ENCODE measurements at regions not wholly inside any gene's neighbourhood (a gene's known extent, or its start where the extent isn't known, plus 50 kb on each side); places are given as distances from the start of the nearest gene placed in this dataset.

DNA sequence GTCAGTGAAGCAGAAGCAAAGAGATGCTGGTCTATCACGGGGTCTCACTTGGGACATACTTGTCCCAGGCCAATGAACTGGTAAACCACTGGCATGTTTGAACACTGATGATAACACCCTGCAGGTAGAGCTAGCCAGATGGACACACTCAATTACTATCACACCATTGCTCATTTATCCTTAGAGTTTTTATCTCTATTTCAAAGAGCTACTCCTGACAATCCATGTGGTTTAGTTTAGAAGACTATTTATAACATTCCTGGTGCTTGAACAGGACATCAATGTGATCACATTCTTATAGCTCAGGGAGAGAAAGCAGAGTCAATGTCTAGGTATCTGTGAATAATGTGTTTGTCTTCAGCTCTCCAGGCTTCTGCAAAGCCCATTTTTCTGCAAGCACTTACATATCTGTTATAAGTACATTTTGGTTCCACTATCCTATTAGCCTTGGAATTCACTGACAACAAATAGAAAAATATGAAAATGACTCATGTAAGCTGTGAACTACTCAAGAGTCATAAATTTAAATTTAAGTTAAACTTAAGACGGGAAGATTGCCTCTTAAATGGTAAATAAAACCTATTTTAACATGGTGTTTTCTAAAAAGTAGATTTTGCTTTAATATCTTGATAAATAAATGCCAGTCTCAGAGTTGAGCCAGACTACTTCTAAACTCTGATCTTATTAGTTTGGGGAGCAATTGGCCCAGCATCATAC lies 106.7 kb upstream of the MBL2 start:
- DNase-seq (ENCODE audit: low spot score), result no peak

DNA sequence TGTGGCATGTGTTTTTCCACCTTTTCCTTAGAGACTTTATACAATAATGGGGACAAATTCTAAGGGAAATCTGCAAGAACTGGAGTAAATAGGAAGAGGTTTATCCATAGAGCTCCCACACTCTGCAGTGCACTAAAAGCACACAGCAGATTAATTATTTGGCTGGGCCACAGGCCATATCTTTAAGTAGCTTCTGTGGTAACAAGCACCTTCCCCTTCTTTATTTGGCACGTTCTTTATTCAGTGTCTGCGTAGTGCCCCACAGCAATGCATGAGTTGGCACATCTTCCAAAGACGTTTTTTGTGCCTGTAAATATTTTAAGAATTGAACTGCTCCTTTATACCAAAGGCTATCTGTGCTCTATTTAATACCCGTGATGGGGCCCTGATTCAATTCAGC lies 104.9 kb upstream of the MBL2 start:
- no peak for DNase-seq (ENCODE audit: low spot score)

DNA sequence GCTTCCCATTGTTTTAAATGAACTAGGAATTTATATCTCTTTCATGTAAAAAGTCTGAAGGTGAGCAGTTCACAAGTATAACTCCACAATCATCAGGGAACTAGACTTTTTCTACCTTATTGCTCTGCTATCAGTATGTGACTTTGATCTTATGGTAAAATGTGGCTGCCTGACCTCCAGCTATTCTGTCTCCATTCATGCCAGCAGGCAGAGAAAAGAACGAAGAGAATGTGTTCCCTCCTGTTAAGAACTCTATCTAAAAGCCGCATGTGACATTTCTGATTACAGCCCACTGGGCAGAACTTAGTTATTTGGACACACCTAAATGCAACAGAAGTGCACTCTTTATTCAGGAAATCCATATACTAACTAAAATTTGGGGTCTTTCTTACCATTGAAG lies 102.8 kb upstream of the MBL2 start:
- DNase-seq (ENCODE audit: low spot score), result no peak

DNA sequence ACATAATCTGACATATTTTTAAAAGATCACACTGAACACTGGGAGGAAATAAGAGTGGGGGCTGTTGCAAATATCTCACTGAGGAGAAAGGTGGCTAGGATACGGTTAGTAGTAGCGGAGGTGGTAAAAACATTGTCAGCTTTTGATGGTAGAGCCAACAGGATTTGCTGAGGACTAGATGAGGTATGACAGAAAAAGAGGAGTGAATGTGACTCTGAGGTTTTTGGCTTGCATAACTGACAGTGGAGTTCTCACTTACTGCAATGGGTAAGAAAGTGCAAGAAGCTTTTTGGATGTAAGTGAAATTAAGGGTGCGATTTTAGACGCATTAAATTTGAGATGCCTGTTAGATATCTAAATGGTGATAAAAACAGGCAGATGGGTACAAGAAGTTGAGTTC lies 102.0 kb upstream of the MBL2 start:
- no peak for DNase-seq (ENCODE audit: low spot score)

DNA sequence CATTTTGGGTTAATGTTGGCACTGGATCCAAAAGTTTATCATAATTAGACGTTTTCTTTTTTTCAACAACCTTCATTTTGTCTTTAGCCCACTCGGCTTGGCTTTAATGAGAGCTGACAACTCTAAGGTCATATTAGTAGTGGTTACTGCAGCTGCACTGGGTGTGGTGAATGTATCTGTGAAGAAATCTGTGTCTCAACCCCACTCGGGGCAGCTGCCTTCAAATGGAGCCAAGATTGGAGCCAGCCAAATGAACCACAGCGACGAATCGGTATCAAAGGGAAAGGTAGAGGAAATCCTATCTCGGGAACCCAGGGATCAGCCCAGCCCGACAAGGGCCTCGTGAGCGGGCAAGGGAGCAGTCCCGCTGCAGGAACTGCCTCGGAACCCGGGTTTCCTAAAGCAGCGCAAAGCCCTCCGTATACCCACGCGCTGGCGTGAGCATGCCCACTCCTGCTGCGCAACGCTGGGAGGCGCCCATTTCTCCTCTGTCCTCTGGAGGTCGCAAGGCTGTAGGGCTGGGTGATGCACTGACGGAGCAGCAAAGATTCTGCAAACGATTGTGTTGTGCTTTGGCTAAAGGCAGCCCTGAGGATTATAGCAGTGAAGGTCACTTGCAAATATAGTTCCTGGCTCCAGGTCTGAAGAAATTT lies 98.7 kb upstream of the MBL2 start:
- DNase-seq (ENCODE audit: low spot score), result no peak

DNA sequence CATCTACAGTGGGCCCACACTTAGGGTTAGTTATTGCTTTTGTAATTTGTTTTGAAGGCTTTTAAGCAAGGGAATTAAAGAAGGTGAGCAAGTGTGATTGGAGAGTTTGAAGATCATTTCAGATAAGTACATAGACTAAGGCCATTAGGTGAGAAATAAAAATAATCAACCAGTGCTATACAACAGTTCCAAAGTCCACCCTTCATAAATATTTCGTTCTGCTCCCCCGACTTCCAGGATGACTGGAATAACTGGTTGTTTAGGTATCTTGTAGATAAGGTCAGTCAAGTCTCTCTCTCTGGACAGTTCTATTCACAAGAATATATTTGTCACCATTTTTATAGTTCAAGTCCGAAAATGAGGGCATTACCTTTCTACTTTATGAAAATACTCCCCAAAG lies 98.0 kb upstream of the MBL2 start:
- DNase-seq (ENCODE audit: low spot score), result no peak

DNA sequence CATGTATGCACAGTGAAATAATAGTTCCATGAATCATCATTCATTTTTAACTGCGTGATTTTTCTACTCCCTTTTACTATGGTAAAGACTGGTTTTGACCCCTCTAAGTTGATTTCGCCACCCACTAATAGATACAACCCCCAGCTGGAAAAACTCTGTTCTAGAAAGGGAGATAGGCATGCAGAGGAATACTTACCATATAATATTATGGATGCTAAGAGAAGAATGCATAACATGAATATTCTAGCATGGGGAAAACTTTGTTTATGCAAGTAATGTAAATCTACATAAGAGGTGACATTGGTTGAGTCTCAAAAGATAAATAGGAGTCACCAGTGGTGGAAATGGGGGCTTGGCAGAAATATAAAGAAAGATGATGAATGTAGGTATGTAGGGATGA lies 97.3 kb upstream of the MBL2 start:
- no peak for DNase-seq (ENCODE audit: low spot score)

DNA sequence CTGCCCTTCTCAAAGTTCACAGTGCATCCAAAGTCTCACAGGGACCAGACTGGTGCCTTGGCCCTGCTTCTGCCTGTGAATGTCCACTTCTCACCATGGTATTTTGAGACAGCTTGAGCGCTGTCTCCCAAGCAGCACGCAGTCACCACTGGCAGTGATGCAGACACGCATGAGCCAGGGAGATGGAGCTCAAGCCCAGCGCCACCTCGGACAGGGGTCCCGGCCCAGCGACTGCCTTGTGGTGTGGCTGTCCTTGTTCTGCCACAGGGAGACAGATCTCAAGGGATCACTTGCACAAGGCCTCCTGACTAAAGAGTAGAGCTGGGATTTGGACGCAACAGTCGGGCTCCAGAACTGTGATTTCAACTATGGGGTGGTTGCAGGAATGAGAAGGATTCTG lies 92.6 kb upstream of the MBL2 start:
- no peak for DNase-seq (ENCODE audit: low spot score)

DNA sequence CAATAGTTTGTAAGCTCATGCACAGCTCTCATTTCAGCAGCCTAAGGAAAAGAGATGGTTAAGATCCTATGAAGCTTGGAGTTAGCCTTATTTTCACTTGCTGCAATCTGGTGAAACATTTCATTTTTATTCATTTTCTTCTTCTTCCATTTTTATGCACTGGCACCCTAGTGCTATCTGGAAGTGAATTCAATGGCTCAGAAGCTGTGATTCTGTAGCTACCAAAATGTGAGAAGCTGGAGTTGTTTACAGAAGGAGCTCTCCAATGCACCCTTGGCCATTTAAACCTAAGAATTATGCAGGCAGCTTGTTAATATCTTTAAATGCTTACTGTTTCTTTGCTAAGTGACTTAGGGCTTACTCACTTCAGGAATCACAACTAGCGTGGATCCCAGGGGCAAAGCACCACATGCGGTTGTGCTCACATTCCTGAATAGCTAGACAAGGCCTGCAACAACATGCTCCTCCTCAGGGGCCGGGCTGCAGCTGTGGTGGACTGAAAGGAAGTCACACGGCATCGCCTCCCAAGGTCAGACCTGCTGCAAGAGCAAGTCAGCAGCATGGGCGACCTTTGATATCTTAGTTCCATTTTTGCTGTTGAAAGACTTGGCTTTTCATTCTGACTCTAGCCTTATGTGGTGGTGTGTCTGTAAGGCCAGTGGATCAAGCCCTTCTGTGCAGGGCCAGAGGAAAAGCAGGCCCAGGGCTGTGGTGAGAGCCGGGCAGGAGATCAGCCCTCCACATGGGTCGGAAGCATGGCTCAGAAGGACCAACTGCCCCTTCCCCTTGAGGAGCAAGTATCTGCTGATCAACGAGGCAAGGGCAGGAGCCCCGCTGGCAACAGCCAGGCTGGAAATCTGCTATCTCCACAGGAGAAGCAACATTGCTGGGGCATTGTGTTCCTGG lies 91.9 kb upstream of the MBL2 start:
- no peak for DNase-seq (ENCODE audit: low spot score)

DNA sequence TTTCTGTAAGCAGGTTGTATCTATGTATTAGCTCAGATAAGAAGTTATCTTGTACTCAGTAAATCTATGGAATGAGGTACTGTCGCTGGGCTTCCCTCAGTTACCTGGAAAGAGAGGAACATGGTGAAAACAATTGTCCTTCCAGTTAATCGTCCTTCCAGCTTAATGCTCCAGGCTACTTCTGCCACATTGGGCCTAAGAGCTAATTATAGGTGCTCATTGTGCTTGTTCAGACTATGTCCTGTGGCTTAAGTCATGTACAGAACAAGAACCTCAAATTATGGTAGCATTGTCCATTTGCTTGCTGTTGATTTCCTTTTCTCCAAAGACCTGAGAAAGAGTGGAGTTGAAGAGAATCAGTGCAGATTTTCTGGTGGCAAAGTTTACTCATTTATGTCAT lies 86.1 kb upstream of the MBL2 start:
- DNase-seq (ENCODE audit: low spot score), result no peak

DNA sequence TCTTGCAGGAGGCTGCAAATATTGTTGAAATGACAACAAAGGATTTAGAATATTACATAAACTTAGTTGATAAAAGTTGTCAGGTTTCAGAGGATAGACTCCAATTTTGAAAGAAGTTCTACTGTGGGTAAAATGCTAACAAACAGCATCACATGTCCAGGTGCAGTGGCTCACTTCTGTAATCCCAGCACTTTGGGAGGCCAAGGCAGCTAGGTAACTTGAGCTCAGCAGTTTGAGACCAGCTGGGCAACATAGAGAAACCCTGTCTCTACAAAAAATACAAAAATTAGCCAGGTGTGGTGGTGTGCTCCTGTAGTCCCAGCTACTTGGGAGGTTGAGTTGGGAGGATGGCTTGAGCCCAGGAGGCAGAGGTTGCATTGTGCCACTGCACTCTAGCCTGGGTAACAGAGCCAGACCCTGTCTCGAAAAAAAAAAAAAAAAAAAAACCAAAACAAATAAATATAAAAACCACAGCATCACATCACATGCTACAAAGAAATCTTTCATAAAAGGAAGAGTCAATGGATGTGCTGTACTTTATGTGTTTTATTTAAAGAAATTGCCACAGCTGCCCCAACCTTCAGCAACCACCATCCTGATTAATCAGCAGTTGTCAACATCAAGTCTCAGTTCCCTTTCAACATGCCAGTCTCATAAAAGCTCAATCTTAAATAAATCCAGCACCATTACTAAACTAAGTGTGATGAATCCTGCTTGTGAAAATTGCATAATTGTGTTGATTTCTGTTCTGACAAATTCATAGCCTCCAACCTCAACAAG lies 83.2 kb upstream of the MBL2 start:
- no peak for DNase-seq (ENCODE audit: low spot score)

DNA sequence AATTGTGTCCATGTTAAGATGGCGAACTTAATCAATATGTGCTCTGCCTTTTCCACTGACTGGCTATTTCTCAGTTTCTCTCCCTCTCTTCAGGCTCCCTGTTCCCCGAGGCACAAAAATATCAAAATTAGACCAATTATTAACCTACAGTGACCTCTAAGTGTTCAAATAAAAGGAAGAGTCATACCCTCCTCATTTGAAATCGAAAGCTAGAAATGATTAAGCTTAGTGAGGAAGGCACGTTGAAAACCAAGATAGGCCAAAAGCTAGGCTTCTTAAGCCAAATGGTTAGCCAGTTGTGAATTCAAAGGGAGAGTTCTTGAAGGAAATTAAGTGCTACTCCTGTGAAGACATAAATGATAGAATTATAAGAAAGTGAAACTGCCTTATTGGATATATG lies 81.1 kb upstream of the MBL2 start:
- DNase-seq (ENCODE audit: low spot score), result no peak

DNA sequence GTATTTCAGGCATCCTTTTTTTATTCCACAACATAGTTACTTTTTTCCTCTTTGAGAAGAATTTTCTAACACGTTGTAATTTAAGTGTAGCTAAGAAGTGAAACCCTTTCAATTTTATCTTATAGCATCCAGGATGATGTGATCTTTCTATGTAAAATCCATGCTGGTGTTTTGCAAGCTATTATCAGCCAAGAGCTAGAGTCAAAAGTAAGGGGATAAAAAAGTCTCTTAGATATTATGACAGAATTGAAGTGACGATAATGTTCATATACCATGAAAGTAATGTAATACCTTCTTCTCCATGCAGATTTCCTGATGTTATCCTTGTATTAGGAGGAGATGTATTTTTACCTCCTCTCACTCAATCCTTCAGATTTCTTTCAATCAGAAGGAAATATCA lies 64.2 kb upstream of the MBL2 start:
- no peak for DNase-seq (ENCODE audit: low spot score)
